ENCODE measurements at regions not wholly inside any gene's neighbourhood (a gene's known extent, or its start where the extent isn't known, plus 50 kb on each side); places are given as distances from the start of the nearest gene placed in this dataset.

DNA sequence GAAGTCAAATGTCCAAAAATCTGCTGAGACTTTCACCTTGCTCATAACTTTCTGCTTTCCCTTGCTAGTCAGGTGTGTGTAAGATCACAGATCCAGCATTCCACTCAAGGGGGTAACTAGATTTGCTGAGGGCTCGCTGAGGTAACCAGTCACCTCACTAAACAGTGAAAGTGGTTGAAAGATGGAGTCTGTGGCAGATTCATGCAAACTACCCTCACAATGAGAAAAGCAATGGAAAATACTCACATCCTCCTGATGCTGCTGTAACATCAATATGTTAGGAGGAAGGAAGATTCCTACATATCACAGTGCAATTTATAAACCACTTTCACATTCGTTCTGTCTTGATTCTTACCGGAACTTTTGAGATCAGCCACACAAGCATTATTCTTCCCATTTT, 174.3 kb upstream of the BCL6 start:
- TF ChIP-seq, protein P1, sequence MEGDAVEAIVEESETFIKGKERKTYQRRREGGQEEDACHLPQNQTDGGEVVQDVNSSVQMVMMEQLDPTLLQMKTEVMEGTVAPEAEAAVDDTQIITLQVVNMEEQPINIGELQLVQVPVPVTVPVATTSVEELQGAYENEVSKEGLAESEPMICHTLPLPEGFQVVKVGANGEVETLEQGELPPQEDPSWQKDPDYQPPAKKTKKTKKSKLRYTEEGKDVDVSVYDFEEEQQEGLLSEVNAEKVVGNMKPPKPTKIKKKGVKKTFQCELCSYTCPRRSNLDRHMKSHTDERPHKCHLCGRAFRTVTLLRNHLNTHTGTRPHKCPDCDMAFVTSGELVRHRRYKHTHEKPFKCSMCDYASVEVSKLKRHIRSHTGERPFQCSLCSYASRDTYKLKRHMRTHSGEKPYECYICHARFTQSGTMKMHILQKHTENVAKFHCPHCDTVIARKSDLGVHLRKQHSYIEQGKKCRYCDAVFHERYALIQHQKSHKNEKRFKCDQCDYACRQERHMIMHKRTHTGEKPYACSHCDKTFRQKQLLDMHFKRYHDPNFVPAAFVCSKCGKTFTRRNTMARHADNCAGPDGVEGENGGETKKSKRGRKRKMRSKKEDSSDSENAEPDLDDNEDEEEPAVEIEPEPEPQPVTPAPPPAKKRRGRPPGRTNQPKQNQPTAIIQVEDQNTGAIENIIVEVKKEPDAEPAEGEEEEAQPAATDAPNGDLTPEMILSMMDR (conservative IDR thresholded peaks at IDR 0.05; ENCODE audit: low read depth, low read length): no peak
- TF ChIP-seq RAD21 (IDR thresholded peaks at IDR 0.05; ENCODE audit: low read length) (no peak), SMC3 (IDR thresholded peaks at IDR 0.05; ENCODE audit: low read depth, low read length) (no peak), MAFK (IDR thresholded peaks at IDR 0.05; ENCODE audit: low read depth, low read length) (no peak), RFX5 (IDR thresholded peaks at IDR 0.05; ENCODE audit: low read depth, low read length) (no peak), POLR2A (IDR thresholded peaks at IDR 0.05; ENCODE audit: low read depth, low read length) (no peak), CEBPB (IDR thresholded peaks at IDR 0.05; ENCODE audit: low read depth, low read length) (no peak), NFE2L2 (IDR thresholded peaks at IDR 0.05; ENCODE audit: low read depth, low read length) (no peak), FOS (IDR thresholded peaks at IDR 0.05; ENCODE audit: low read depth, low read length) (no peak), CHD1 (IDR thresholded peaks at IDR 0.05; ENCODE audit: low read depth, low read length) (no peak)
- TF ChIP-seq, protein P2, sequence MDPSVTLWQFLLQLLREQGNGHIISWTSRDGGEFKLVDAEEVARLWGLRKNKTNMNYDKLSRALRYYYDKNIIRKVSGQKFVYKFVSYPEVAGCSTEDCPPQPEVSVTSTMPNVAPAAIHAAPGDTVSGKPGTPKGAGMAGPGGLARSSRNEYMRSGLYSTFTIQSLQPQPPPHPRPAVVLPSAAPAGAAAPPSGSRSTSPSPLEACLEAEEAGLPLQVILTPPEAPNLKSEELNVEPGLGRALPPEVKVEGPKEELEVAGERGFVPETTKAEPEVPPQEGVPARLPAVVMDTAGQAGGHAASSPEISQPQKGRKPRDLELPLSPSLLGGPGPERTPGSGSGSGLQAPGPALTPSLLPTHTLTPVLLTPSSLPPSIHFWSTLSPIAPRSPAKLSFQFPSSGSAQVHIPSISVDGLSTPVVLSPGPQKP (IDR thresholded peaks at IDR 0.05; ENCODE audit: borderline replicate concordance, low read depth, low read length): no peak
- TF ChIP-seq, protein P3, sequence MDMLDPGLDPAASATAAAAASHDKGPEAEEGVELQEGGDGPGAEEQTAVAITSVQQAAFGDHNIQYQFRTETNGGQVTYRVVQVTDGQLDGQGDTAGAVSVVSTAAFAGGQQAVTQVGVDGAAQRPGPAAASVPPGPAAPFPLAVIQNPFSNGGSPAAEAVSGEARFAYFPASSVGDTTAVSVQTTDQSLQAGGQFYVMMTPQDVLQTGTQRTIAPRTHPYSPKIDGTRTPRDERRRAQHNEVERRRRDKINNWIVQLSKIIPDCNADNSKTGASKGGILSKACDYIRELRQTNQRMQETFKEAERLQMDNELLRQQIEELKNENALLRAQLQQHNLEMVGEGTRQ (IDR thresholded peaks at IDR 0.05; ENCODE audit: low read depth, low read length): no peak

Measured in IMR-90 (cell line).